ENCODE measurements at regions not wholly inside any gene's neighbourhood (a gene's known extent, or its start where the extent isn't known, plus 50 kb on each side); places are given as distances from the start of the nearest gene placed in this dataset.

GRCh38 chr2:30341500-30342267, 105.4 kb upstream of the LCLAT1 start:
- DNase-seq, result no peak

GRCh38 chr2:30346471-30347169, 100.4 kb upstream of the LCLAT1 start:
- DNase-seq, result no peak

- no peak for DNase-seq
Observed at GRCh38 chr2:30348825-30349224, 98.2 kb upstream of the LCLAT1 start.

GRCh38 chr2:30349691-30350090, 97.4 kb upstream of the LCLAT1 start:
- no peak for DNase-seq

GRCh38 chr2:30351116-30351515, 95.9 kb upstream of the LCLAT1 start:
- DNase-seq, result no peak

- DNase-seq, result no peak
Observed at GRCh38 chr2:30351949-30352348, 95.1 kb upstream of the LCLAT1 start.

- DNase-seq, result no peak
Observed at GRCh38 chr2:30354150-30354549, 92.9 kb upstream of the LCLAT1 start.

- DNase-seq, result peak; percentile 14
Observed at GRCh38 chr2:30354621-30355020, 92.4 kb upstream of the LCLAT1 start.

GRCh38 chr2:30355306-30355705, 91.7 kb upstream of the LCLAT1 start:
- no peak for DNase-seq

- DNase-seq, result no peak
Observed at GRCh38 chr2:30356071-30356470, 91.0 kb upstream of the LCLAT1 start.

GRCh38 chr2:30356776-30357175, 90.3 kb upstream of the LCLAT1 start:
- DNase-seq, result no peak

- no peak for DNase-seq
Observed at GRCh38 chr2:30358351-30358750, 88.7 kb upstream of the LCLAT1 start.

- DNase-seq, result no peak
Observed at GRCh38 chr2:30358842-30359241, 88.2 kb upstream of the LCLAT1 start.

GRCh38 chr2:30359644-30360167, 87.3 kb upstream of the LCLAT1 start:
- no peak for DNase-seq

- DNase-seq, result no peak
Observed at GRCh38 chr2:30361751-30362394, 85.2 kb upstream of the LCLAT1 start.

- DNase-seq, result peak; percentile 39
Observed at GRCh38 chr2:30362468-30363081, 84.5 kb upstream of the LCLAT1 start.

GRCh38 chr2:30363406-30363805, 83.6 kb upstream of the LCLAT1 start:
- DNase-seq, result no peak

GRCh38 chr2:30365201-30365600, 81.8 kb upstream of the LCLAT1 start:
- no peak for DNase-seq

- peak; percentile 45 for DNase-seq
Observed at GRCh38 chr2:30366199-30366691, 80.8 kb upstream of the LCLAT1 start.

GRCh38 chr2:30367232-30368070, 79.6 kb upstream of the LCLAT1 start:
- peak; percentile 49 for DNase-seq

- peak; percentile 66 for DNase-seq
Observed at GRCh38 chr2:30368258-30368657, 78.8 kb upstream of the LCLAT1 start.

- no peak for DNase-seq
Observed at GRCh38 chr2:30371028-30371689, 75.9 kb upstream of the LCLAT1 start.
